GM20431 (cell line): ENCODE measurements at regions not wholly inside any gene's neighbourhood (a gene's known extent, or its start where the extent isn't known, plus 50 kb on each side); places are given as distances from the start of the nearest gene placed in this dataset.
"Not testable (repeated sequence)": the region's sequence is repeated elsewhere in the genome, so short reads cannot be mapped to it uniquely, and the experiment has no call there.

Experiments used
- in situ Hi-C: fragments of 300-500 bp; cut with MseI, MboI; formaldehyde crosslinking; loops from one replicate; pipeline ENCODE4 v1.15.0; 2020; ENCODE audit warnings: low sequenced_read_pairs; ENCODE audit not compliant: unreplicated experiment

GRCh38 chr13:62502588-62502987 lies 1086.9 kb upstream of the PCDH20 start:
- in situ Hi-C loops = no loop called here

GRCh38 chr13:62489731-62490130 lies 1074.1 kb upstream of the PCDH20 start:
- in situ Hi-C loops = no loop called here

GRCh38 chr13:62483774-62484173 lies 1068.1 kb upstream of the PCDH20 start:
- in situ Hi-C loops = no loop called here

DNA sequence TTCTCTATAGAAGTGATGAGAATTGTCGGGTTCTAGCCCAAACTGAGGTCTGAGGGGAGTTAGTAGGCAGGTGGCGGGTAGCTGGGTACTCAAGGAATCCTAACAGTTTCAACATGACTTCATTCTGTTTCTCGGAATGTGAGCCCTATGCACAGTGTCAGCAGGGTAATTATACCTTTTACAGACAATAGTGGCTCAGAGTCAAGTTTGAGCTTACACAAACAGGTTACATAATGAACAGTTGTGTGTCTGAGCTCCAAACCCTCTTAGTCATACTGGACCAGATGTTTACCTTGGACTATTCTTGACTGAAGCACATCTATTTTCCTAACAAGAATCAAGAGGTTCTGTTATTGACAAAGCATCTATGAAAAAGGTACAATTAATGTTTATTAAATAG lies 1066.7 kb upstream of the PCDH20 start:
- in situ Hi-C loops = no loop called here

DNA sequence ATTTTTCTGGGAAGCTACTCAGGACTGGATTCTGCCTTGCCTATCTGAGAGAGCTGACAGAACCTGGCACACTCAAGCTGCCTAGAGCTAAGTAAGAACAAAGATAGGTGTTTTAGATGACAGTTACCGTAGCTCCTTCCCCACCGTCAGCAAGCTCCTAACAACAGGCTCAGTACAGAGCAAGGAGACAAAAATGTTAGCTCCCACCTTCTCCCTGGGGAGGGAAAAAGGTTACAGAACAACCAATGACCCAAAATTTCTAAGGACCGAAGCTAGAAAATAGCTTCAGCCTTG lies 1058.2 kb upstream of the PCDH20 start:
- in situ Hi-C loops = no loop called here

GRCh38 chr13:62473190-62473943 lies 1057.7 kb upstream of the PCDH20 start:
- in situ Hi-C loops = no loop called here

DNA sequence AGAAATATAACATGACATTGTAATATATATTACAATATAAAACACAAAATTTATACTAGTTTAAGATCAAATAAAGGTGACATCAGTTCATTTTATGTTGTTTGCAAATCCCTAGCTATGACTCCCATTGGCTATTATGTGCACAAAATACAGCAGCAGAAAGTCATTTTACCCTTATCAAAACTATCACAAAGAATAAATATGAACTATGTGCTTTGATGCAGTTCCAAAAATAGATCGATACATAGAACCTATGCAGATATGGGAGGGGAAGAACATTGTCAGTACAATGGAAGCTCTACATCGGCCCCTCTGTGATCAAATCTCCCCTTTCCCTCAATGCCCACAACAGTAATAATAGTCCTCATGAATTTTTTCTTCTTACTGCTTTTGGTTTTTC lies 1038.1 kb upstream of the PCDH20 start:
- in situ Hi-C loops = no loop called here

DNA sequence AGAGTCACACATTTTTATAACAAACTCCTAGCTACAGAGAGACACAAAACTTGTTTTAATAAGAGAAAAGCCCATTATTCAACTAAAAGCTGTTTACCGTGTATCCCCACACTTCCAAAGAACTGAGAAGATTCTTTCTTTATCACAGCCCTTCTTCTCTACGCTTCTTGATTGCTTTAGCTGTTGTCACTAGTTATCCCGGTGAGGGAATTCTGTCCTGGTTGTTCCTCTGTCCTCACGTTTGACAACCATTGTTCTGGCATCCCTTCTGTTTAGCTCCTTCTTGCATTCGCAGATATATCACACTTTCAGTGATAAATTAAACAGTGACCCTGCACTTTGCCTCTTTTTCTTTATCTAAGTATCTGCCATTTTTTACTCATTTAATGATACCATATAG lies 1035.1 kb upstream of the PCDH20 start:
- in situ Hi-C loops = no loop called here

- in situ Hi-C loops = not testable (repeated sequence)
These were observed 1032.2 kb upstream of the PCDH20 start for GRCh38 chr13:62447771-62448382.

DNA sequence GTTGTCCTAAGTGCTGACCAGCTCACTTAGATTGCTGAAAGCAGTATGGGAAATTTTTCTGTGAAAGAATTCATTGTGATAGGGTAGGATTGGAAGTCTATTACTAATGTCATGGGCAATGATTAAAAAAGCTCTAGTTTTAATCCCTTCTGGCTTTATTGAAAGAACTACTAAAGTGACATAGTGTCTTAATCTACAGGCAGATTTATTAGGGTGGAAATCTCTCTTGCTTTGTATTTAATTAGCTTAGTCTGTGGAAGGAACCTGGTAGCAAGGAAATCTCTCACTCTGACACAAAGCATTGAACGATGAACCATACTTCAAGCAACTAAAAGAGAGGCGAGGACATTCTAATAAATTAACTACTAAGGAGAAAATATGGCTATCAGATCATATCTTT lies 1029.2 kb upstream of the PCDH20 start:
- in situ Hi-C loops = no loop called here

DNA sequence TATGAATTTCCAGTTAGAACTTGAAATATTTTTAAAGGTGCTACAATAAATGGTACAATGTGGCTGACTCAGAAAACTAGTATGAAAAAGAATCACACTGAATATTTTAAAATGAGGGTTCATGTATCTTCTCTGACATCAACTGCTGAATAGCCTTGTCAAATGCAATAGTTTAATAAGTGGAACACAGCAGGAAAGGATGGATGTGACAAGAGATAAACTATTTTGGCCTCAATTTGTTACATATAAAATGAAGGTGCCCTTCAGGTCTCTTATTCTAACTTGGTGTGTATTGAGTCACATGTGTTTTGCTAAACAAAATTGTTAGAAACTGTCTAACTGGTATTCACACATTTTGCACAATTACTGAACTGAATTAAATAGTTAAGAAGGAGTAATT lies 1018.4 kb upstream of the PCDH20 start:
- in situ Hi-C loops = no loop called here

DNA sequence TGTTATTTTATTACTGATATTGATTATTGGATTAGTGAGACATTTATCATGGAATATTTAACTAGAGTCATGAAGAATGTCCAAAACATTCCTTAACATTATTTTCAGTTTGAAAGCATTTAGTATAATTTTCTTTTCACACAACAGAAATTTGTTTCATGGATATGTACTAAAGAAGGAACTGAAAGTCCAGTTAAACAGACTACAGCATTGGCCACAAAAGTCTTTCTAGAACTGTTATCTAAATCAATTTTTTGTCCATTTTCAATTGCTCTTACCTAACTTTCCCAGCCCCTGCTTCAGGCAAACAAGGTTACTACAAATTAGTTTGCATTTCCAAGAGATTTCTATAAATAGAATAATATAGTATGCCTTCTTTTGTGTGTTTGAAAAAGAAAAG lies 1018.0 kb upstream of the PCDH20 start:
- in situ Hi-C loops = no loop called here

GRCh38 chr13:62432906-62433305 lies 1017.3 kb upstream of the PCDH20 start:
- in situ Hi-C loops = no loop called here

DNA sequence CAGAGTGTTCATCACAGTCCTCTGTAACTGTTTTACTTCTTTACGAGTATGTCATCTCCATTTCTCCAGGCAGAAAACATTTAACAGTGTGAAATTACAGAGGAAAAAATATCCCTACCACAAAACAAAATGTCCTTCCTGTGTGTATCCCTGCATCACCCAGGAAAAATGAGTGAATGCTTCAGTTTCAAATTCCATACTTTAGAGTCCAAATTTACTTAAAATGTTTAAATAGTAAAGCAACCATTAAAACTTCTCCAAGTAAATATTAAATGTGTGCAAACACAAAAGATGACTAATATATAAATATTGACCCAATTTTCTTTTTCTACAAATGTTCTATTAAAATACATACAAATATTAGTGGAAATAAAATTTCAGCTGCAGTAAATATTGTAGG lies 1016.6 kb upstream of the PCDH20 start:
- in situ Hi-C loops = no loop called here

- in situ Hi-C loops = no loop called here
These were observed 1016.2 kb upstream of the PCDH20 start for GRCh38 chr13:62431852-62432251.

- in situ Hi-C loops = no loop called here
These were observed 1003.2 kb upstream of the PCDH20 start for GRCh38 chr13:62418872-62419271.

DNA sequence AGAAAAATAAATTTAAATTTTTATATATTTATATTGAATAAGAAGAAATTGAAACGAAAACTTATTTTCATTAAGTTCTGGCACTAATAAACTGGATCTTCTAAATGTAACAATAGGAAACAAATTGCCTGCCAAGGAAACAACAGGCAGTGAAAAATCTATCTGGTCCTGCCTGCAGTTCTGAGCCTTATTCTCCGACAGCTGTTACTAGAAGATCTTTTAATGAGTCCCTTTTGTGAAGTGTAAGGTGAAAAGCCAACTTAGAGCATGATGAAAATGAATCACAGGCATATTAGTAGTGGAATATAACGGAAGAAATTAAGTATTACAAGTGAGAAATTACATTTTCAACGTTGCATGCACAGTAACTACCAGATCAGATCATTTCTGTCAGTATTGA lies 1002.7 kb upstream of the PCDH20 start:
- in situ Hi-C loops = no loop called here

DNA sequence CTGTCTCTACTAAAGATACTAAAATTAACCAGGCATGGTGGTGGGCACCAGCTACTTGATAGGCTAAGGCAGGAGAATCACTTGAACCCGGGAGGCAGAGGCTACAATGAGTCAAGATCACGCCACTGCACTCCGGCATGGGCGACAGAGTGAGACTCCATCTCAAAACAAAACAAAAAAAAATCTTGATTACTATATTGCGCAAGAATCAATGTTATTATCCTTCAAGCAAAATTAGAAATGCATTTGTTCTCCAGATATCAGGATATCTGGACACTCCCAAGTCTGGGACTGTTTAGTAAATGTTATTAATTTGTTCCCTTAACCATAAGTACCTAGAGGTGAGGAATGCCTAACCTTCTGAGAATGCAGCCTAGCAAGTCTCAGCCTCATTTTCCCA lies 992.2 kb upstream of the PCDH20 start:
- in situ Hi-C loops = no loop called here

DNA sequence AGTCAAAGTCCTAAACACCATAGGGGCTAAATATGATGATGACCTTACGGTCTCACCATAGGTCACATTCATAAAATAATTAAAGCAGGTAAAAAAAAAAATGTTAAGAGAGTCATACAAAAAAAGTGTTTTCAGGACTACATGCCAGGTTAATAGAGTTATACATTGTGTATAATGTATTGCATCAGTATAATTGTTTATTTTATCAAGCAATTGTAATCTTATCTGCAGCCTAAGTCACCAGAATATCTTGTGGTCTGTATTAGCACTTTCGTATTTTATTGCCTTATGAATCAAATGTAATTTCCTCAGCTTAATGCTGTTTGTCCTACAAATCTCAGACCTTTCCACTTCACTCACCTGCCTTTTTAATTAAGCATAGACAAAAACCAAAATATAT lies 972.9 kb upstream of the PCDH20 start:
- in situ Hi-C loops = no loop called here

DNA sequence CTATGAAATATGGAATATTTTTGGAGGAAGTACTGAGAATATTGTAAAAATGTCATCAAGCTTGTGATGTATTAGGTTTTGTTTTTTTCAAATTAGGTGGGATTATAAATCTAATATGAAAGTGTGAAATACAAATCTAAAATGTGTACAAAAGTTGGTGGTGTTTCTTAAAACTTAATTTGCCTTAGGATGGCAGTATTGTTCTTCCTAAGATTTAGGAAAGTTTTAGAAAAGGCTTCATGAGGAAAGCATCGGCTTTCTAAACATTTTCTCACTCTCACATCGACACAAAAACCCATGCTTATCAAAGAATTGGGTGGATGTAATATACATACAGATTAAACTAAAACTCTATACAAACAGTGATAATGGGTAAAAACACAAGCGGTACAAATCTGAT lies 972.0 kb upstream of the PCDH20 start:
- in situ Hi-C loops = no loop called here

DNA sequence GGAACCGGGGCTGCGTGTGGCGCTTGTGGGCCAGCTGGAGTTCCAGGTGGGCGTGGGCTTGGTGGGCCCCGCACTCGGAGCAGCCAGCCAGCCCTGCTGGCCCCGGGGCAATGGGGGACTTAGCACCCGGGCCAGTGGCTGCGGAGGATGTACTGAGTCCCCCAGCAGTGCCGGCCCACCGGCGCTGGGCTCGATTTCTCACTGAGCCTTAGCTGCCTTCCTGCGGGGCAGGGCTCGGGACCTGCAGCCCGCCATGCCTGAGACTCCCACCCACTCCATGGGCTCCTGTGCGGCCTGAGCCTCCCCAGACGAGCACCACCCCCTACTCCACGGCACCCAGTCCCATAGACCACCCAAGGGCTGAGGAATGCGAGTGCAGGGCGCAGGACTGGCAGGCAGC lies 963.6 kb upstream of the PCDH20 start:
- in situ Hi-C loops = not testable (repeated sequence)

- in situ Hi-C loops = no loop called here
These were observed 962.2 kb upstream of the PCDH20 start for GRCh38 chr13:62377838-62378237.
